HG03064 (cell line): ENCODE measurements at regions not wholly inside any gene's neighbourhood (a gene's known extent, or its start where the extent isn't known, plus 50 kb on each side); places are given as distances from the start of the nearest gene placed in this dataset.

ENCODE experiments used
- ATAC-seq: cut with Tn5 transposase; IDR thresholded peaks from one replicate; pipeline ENCODE4 v1.9.1; 2021; ENCODE audit warnings: low read depth; ENCODE audit not compliant: unreplicated experiment

DNA sequence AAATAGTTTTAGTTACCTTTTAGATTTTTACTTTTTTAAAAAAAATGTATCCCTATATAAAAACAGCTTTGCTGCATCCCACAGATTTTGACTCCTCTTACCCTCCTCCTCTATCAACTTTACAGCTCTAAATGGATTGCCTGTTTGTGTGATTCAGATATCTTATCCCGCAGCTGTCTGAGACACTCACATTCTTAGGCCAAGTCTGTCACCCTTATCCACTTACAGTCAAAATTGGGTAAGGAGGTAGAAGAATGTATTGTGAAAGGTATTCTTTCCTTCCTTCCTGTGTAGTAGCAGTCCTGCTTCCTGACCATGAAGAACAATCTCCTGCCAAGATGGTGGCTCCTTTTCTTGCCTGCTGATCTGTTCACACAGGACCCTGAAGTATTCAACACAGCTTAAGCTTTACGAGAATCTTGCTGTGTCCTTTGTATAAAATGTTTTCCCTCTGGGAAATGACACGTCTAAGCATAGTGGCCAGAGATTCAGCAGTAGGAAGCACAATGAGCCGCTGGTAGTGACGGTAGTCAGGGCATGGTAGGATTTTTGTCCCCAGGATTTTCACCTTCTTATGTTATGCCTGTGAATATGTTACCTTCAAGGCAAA, 67.7 kb upstream of the ST8SIA4 start:
- no peak for ATAC-seq

DNA sequence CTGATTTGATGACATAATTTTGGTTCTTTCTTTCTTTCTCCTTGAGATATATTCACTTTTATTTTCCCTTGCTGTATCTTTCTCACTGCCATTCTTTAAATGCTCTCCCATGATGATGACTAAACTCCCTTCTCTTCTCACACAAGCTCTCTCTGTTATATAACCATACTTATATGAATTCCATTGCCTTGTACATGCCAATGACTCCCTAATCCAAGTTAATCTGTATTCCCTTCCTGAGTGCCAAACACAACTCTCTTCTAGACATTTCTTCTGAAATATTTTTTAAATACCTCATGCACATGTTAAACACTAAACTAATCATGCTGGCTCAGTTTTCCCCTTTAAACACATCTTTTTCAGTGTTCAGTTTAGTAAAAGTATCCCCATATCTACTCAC, 62.2 kb upstream of the ST8SIA4 start:
- no peak for ATAC-seq
